HEK293 (cell line): ENCODE measurements at regions not wholly inside any gene's neighbourhood (a gene's known extent, or its start where the extent isn't known, plus 50 kb on each side); places are given as distances from the start of the nearest gene placed in this dataset.

Experiments used
- MEIS1 ChIP-seq: sonication (generic); formaldehyde crosslinking; IDR thresholded peaks from 2 replicates; pipeline ENCODE4 v1.8.1; 2022; ENCODE audit warnings: missing genetic modification reagents, mild to moderate bottlenecking, borderline replicate concordance
- MZF1 ChIP-seq: fragments of 450-650 bp; formaldehyde crosslinking; IDR thresholded peaks from 2 replicates; pipeline ENCODE4 v1.5.1; 2017; ENCODE audit warnings: missing biosample characterization, missing genetic modification characterization, borderline replicate concordance
- OVOL3 ChIP-seq: fragments of 450-650 bp; formaldehyde crosslinking; IDR thresholded peaks from 2 replicates; pipeline ENCODE4 v1.5.1; 2016; ENCODE audit warnings: missing biosample characterization, missing genetic modification characterization
- TCF7L2 ChIP-seq: IDR thresholded peaks from 2 replicates; pipeline ENCODE4 v1.6.1; 2011; ENCODE audit warnings: low read depth, mild to moderate bottlenecking, inconsistent platforms, low read length, moderate library complexity, borderline replicate concordance
- YY1 ChIP-seq: fragments of 450-650 bp; formaldehyde crosslinking; IDR thresholded peaks from 2 replicates; pipeline ENCODE4 v1.5.1; 2018; ENCODE audit warnings: missing biosample characterization, missing genetic modification characterization
- ZNF169 ChIP-seq: fragments of 450-650 bp; formaldehyde crosslinking; IDR thresholded peaks from 2 replicates; pipeline ENCODE4 v1.5.1; 2016; ENCODE audit warnings: missing biosample characterization, missing genetic modification characterization
- ZNF596 ChIP-seq: fragments of 450-650 bp; IDR thresholded peaks from 2 replicates; pipeline ENCODE4 v1.5.0; 2018; ENCODE audit warnings: missing biosample characterization, mild to moderate bottlenecking, missing genetic modification characterization, moderate library complexity
- ZNF670 ChIP-seq: fragments of 450-650 bp; formaldehyde crosslinking; IDR thresholded peaks from 2 replicates; pipeline ENCODE4 v1.5.1; 2016; ENCODE audit warnings: missing biosample characterization, missing genetic modification characterization, low read depth
- ZNF768 ChIP-seq: fragments of 450-650 bp; formaldehyde crosslinking; IDR thresholded peaks from 2 replicates; pipeline ENCODE4 v1.5.1; 2018; ENCODE audit warnings: missing biosample characterization, mild to moderate bottlenecking, missing genetic modification characterization
- ZSCAN30 ChIP-seq: fragments of 450-650 bp; IDR thresholded peaks from 2 replicates; pipeline ENCODE4 v1.5.1; 2018; ENCODE audit warnings: missing biosample characterization, mild to moderate bottlenecking, missing genetic modification characterization, moderate library complexity
- TF ChIP-seq, protein P1 (sequence below): fragments of 450-650 bp; formaldehyde crosslinking; IDR thresholded peaks from 2 replicates; pipeline ENCODE4 v1.5.1; 2016; ENCODE audit warnings: missing biosample characterization, missing genetic modification characterization
- TF ChIP-seq, protein P2 (sequence below): fragments of 450-650 bp; formaldehyde crosslinking; IDR thresholded peaks from 2 replicates; pipeline ENCODE4 v1.5.1; 2016; ENCODE audit warnings: missing biosample characterization, missing genetic modification characterization, borderline replicate concordance
- TF ChIP-seq, protein P3 (sequence below): fragments of 450-650 bp; formaldehyde crosslinking; IDR thresholded peaks from 2 replicates; pipeline ENCODE4 v1.5.1; 2016; ENCODE audit warnings: missing biosample characterization, missing genetic modification characterization
- TF ChIP-seq, protein P4 (sequence below): fragments of 450-650 bp; formaldehyde crosslinking; IDR thresholded peaks from 2 replicates; pipeline ENCODE4 v1.5.1; 2016; ENCODE audit warnings: missing biosample characterization, missing genetic modification characterization

DNA sequence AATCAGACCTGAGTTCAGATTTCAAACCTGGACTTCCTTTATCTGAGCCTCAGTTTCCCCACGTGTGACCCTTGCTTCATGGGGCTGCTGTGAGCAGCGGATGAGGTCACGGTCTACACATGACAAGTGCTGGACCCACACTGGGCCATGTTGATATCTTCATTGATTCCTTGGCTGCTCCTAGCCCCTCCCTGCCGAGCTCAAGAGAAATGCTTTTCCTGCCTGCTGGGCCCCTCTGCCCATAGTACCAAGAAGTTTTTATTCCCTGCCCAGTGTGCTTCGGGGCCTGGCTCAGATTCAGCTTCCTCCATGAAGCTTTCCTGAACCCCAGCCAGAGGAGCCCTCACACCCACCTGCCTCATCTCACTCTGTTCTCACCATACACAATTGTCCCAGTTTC is 181.6 kb downstream of the PTPRU start:
- TF ChIP-seq, protein P1, sequence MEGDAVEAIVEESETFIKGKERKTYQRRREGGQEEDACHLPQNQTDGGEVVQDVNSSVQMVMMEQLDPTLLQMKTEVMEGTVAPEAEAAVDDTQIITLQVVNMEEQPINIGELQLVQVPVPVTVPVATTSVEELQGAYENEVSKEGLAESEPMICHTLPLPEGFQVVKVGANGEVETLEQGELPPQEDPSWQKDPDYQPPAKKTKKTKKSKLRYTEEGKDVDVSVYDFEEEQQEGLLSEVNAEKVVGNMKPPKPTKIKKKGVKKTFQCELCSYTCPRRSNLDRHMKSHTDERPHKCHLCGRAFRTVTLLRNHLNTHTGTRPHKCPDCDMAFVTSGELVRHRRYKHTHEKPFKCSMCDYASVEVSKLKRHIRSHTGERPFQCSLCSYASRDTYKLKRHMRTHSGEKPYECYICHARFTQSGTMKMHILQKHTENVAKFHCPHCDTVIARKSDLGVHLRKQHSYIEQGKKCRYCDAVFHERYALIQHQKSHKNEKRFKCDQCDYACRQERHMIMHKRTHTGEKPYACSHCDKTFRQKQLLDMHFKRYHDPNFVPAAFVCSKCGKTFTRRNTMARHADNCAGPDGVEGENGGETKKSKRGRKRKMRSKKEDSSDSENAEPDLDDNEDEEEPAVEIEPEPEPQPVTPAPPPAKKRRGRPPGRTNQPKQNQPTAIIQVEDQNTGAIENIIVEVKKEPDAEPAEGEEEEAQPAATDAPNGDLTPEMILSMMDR (tag by site-specific recombination), result no peak
- no peak for TF ChIP-seq OVOL3 (tag by site-specific recombination)
- TF ChIP-seq, protein P2, sequence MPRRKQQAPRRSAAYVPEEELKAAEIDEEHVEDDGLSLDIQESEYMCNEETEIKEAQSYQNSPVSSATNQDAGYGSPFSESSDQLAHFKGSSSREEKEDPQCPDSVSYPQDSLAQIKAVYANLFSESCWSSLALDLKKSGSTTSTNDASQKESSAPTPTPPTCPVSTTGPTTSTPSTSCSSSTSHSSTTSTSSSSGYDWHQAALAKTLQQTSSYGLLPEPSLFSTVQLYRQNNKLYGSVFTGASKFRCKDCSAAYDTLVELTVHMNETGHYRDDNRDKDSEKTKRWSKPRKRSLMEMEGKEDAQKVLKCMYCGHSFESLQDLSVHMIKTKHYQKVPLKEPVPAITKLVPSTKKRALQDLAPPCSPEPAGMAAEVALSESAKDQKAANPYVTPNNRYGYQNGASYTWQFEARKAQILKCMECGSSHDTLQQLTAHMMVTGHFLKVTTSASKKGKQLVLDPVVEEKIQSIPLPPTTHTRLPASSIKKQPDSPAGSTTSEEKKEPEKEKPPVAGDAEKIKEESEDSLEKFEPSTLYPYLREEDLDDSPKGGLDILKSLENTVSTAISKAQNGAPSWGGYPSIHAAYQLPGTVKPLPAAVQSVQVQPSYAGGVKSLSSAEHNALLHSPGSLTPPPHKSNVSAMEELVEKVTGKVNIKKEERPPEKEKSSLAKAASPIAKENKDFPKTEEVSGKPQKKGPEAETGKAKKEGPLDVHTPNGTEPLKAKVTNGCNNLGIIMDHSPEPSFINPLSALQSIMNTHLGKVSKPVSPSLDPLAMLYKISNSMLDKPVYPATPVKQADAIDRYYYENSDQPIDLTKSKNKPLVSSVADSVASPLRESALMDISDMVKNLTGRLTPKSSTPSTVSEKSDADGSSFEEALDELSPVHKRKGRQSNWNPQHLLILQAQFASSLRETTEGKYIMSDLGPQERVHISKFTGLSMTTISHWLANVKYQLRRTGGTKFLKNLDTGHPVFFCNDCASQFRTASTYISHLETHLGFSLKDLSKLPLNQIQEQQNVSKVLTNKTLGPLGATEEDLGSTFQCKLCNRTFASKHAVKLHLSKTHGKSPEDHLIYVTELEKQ, result no peak
- no peak for TF ChIP-seq ZNF169 (tag by site-specific recombination)
- TF ChIP-seq ZNF596 (tag by site-specific recombination), result no peak
- no peak for TF ChIP-seq ZNF768 (tag by site-specific recombination)
- TF ChIP-seq ZSCAN30 (tag by site-specific recombination), result no peak
- no peak for TF ChIP-seq YY1 (tag by site-specific recombination)
- TF ChIP-seq MEIS1 (CRISPR knock-in tag), result no peak
- TF ChIP-seq, protein P3, sequence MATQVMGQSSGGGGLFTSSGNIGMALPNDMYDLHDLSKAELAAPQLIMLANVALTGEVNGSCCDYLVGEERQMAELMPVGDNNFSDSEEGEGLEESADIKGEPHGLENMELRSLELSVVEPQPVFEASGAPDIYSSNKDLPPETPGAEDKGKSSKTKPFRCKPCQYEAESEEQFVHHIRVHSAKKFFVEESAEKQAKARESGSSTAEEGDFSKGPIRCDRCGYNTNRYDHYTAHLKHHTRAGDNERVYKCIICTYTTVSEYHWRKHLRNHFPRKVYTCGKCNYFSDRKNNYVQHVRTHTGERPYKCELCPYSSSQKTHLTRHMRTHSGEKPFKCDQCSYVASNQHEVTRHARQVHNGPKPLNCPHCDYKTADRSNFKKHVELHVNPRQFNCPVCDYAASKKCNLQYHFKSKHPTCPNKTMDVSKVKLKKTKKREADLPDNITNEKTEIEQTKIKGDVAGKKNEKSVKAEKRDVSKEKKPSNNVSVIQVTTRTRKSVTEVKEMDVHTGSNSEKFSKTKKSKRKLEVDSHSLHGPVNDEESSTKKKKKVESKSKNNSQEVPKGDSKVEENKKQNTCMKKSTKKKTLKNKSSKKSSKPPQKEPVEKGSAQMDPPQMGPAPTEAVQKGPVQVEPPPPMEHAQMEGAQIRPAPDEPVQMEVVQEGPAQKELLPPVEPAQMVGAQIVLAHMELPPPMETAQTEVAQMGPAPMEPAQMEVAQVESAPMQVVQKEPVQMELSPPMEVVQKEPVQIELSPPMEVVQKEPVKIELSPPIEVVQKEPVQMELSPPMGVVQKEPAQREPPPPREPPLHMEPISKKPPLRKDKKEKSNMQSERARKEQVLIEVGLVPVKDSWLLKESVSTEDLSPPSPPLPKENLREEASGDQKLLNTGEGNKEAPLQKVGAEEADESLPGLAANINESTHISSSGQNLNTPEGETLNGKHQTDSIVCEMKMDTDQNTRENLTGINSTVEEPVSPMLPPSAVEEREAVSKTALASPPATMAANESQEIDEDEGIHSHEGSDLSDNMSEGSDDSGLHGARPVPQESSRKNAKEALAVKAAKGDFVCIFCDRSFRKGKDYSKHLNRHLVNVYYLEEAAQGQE (tag by site-specific recombination), result no peak
- no peak for TF ChIP-seq TCF7L2
- TF ChIP-seq ZNF670 (tag by site-specific recombination), result no peak
- TF ChIP-seq, protein P4, sequence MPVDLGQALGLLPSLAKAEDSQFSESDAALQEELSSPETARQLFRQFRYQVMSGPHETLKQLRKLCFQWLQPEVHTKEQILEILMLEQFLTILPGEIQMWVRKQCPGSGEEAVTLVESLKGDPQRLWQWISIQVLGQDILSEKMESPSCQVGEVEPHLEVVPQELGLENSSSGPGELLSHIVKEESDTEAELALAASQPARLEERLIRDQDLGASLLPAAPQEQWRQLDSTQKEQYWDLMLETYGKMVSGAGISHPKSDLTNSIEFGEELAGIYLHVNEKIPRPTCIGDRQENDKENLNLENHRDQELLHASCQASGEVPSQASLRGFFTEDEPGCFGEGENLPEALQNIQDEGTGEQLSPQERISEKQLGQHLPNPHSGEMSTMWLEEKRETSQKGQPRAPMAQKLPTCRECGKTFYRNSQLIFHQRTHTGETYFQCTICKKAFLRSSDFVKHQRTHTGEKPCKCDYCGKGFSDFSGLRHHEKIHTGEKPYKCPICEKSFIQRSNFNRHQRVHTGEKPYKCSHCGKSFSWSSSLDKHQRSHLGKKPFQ (tag by site-specific recombination), result no peak
- no peak for TF ChIP-seq MZF1 (tag by site-specific recombination)
